GM23338 (cell line): ENCODE measurements at regions not wholly inside any gene's neighbourhood (a gene's known extent, or its start where the extent isn't known, plus 50 kb on each side); places are given as distances from the start of the nearest gene placed in this dataset.

Source experiments
- ATAC-seq: fragments of 200-7000 bp; cut with Tn5 transposase; 3 replicates; pipeline ENCODE4 v1.9.1; 2020
- DNase-seq: peaks from one replicate; pipeline ENCODE4 v3.0.0-alpha.2; 2015; ENCODE audit warnings: low spot score
- H2AFZ ChIP-seq: fragments of 200-600 bp; sonication (generic); 2 replicates; pipeline ENCODE4 v1.8.0; 2016; ENCODE audit warnings: antibody characterized with exemption, mild to moderate bottlenecking, moderate library complexity
- H3F3A ChIP-seq: fragments of 200-600 bp; sonication (generic); replicated peaks from 2 replicates; pipeline ENCODE4 v1.8.0; 2017; ENCODE audit warnings: antibody characterized with exemption, mixed run types, low read depth
- H3K27ac ChIP-seq: fragments of 200-600 bp; sonication (generic); 2 replicates; pipeline ENCODE4 v1.6.1; 2016; ENCODE audit warnings: low read depth
- H3K27me3 ChIP-seq: fragments of 200-600 bp; sonication (generic); 2 replicates; pipeline ENCODE4 v1.8.0; 2016; ENCODE audit warnings: mild to moderate bottlenecking, mixed run types, moderate library complexity; ENCODE audit not compliant: insufficient read depth
- H3K36me3 ChIP-seq: fragments of 200-600 bp; sonication (generic); 2 replicates; pipeline ENCODE4 v1.8.0; 2016; ENCODE audit warnings: mild to moderate bottlenecking; ENCODE audit not compliant: insufficient read depth
- H3K4me1 ChIP-seq: fragments of 200-600 bp; sonication (generic); 2 replicates; pipeline ENCODE4 v1.8.0; 2016; ENCODE audit warnings: mild to moderate bottlenecking, moderate library complexity; ENCODE audit not compliant: insufficient read depth
- H3K4me2 ChIP-seq: fragments of 200-600 bp; sonication (generic); 2 replicates; pipeline ENCODE4 v1.7.1; 2017; ENCODE audit warnings: mixed run types
- H3K4me3 ChIP-seq: fragments of 200-600 bp; sonication (generic); 2 replicates; pipeline ENCODE4 v1.6.1; 2016; ENCODE audit warnings: mixed run types
- H3K79me2 ChIP-seq: fragments of 200-600 bp; sonication (generic); replicated peaks from 2 replicates; pipeline ENCODE4 v1.8.0; 2017; ENCODE audit warnings: mild to moderate bottlenecking; ENCODE audit not compliant: insufficient read depth
- H3K9me2 ChIP-seq: fragments of 200-600 bp; sonication (generic); 2 replicates; pipeline ENCODE4 v1.8.0; 2017; ENCODE audit not compliant: insufficient read depth
- H4K20me1 ChIP-seq: fragments of 200-600 bp; sonication (generic); replicated peaks from 2 replicates; pipeline ENCODE4 v1.8.0; 2017; ENCODE audit warnings: mild to moderate bottlenecking; ENCODE audit not compliant: insufficient read depth
- H3K27ac Mint-ChIP-seq: 2 replicates; pipeline ENCODE4 v1.8.0; 2020; ENCODE audit warnings: inconsistent platforms, mild to moderate bottlenecking, moderate library complexity, mixed read lengths
- H3K27me3 Mint-ChIP-seq: 3 replicates; pipeline ENCODE4 v1.8.0; 2022; ENCODE audit warnings: low read depth, mild to moderate bottlenecking, moderate library complexity, mixed read lengths, inconsistent platforms; ENCODE audit not compliant: insufficient read depth, poor library complexity
- H3K36me3 Mint-ChIP-seq: 3 replicates; pipeline ENCODE4 v1.8.0; 2021; ENCODE audit warnings: low read depth, mild to moderate bottlenecking, inconsistent platforms, moderate library complexity, mixed read lengths
- H3K4me1 Mint-ChIP-seq: 3 replicates; pipeline ENCODE4 v1.8.0; 2020; ENCODE audit warnings: mild to moderate bottlenecking, inconsistent platforms, mixed read lengths
- H3K4me3 Mint-ChIP-seq: 3 replicates; pipeline ENCODE4 v1.8.0; 2021; ENCODE audit warnings: moderate library complexity, mild to moderate bottlenecking, inconsistent platforms, mixed read lengths
- H3K9me3 Mint-ChIP-seq: 3 replicates; pipeline ENCODE4 v1.8.0; 2020; ENCODE audit warnings: moderate library complexity, mild to moderate bottlenecking, inconsistent platforms, mixed read lengths
- CREB1 ChIP-seq: fragments of 250-450 bp; sonication (Bioruptor Pico); IDR thresholded peaks from 2 replicates; pipeline ENCODE4 v1.5.0; 2020; ENCODE audit warnings: low read depth, mild to moderate bottlenecking, moderate library complexity
- EZH2phosphoT487 ChIP-seq: fragments of 200-600 bp; sonication (generic); IDR thresholded peaks from one replicate; pipeline ENCODE4 v1.8.1; 2018; ENCODE audit warnings: antibody characterized with exemption; ENCODE audit not compliant: unreplicated experiment
- JUNB ChIP-seq: IDR thresholded peaks from one replicate; pipeline ENCODE4 v1.6.1; 2016; ENCODE audit warnings: antibody characterized with exemption; ENCODE audit not compliant: unreplicated experiment
- NANOG ChIP-seq: IDR thresholded peaks from 2 replicates; pipeline ENCODE4 v1.6.1; 2016; ENCODE audit warnings: antibody characterized with exemption, borderline replicate concordance
- ZNF114 ChIP-seq: fragments of 250-450 bp; sonication (Bioruptor Pico); IDR thresholded peaks from 2 replicates; pipeline ENCODE4 v1.5.0; 2020; ENCODE audit warnings: mild to moderate bottlenecking, moderate library complexity
- TF ChIP-seq, protein P1 (sequence below): IDR thresholded peaks from 2 replicates; pipeline ENCODE4 v1.6.1; 2016; ENCODE audit warnings: antibody characterized with exemption
- TF ChIP-seq, protein P2 (sequence below): IDR thresholded peaks from one replicate; pipeline ENCODE4 v1.6.1; 2018; ENCODE audit warnings: antibody characterized with exemption; ENCODE audit not compliant: unreplicated experiment
- TF ChIP-seq, protein P3 (sequence below): fragments of 250-450 bp; sonication (Bioruptor Pico); IDR thresholded peaks from 2 replicates; pipeline ENCODE4 v1.5.0; 2020; ENCODE audit warnings: mild to moderate bottlenecking, moderate library complexity
- TF ChIP-seq, protein P4 (sequence below), 2 experiments: fragments of 200-600 bp in 1 of 2; sonication (generic) in 1 of 2; conservative IDR thresholded peaks; 2 replicates each; pipeline versions ENCODE4 v1.5.1 to v1.6.1; 2016 to 2017; ENCODE audit warnings: antibody characterized with exemption in 2 of 2, low read depth in 2 of 2, mild to moderate bottlenecking in 2 of 2, moderate library complexity in 1 of 2

DNA sequence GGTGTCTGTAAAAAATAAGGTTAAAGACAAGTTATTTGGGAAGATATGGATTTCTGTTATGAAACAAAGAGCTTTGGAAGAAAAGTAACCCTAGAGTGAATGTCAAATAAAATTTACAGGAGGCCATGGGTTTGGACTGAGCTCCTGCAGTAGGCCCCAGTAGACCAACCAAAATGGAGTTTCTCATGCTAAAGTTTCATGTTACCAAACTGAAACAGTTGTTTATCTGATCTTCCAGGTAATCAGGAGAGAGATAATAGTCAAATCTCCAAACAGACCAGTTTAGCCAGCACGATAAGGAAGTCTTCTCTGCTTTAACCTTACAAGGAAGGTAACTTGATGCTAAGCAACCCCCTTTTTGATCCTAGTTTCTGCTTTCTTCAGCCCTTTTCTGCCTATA, 60.7 kb upstream of the ICA1 start:
- Histone ChIP-seq H3K4me1 (no peaks in the 10 kb centered on the region), H3K9me2 (peaks cover 22% of the 10 kb centered on the region), H3K27me3 (no peaks in the 10 kb centered on the region), H2AFZ (peak overlapping the region; percentile 29; the same call in 1 of the 2 replicates), H4K20me1 (no peaks in the 10 kb centered on the region), H3K4me3 (no peak overlapping the region), H3K4me2 (no peak overlapping the region), H3F3A (no peaks in the 10 kb centered on the region), H3K27ac (no peak overlapping the region), H3K79me2 (no peaks in the 10 kb centered on the region), H3K36me3 (peaks cover 5% of the 10 kb centered on the region; the same call in 1 of the 2 replicates)
- no peaks in the 10 kb centered on the region for H3K4me1 Mint-ChIP-seq
- no peaks in the 10 kb centered on the region for H3K27me3 Mint-ChIP-seq
- TF ChIP-seq, protein P1, sequence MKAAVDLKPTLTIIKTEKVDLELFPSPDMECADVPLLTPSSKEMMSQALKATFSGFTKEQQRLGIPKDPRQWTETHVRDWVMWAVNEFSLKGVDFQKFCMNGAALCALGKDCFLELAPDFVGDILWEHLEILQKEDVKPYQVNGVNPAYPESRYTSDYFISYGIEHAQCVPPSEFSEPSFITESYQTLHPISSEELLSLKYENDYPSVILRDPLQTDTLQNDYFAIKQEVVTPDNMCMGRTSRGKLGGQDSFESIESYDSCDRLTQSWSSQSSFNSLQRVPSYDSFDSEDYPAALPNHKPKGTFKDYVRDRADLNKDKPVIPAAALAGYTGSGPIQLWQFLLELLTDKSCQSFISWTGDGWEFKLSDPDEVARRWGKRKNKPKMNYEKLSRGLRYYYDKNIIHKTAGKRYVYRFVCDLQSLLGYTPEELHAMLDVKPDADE, result no peak
- TF ChIP-seq CREB1 (CRISPR knock-in tag) (no peak), JUNB (no peak), EZH2phosphoT487 (no peak), ZNF114 (CRISPR knock-in tag) (no peak), NANOG (no peak)
- TF ChIP-seq, protein P2, sequence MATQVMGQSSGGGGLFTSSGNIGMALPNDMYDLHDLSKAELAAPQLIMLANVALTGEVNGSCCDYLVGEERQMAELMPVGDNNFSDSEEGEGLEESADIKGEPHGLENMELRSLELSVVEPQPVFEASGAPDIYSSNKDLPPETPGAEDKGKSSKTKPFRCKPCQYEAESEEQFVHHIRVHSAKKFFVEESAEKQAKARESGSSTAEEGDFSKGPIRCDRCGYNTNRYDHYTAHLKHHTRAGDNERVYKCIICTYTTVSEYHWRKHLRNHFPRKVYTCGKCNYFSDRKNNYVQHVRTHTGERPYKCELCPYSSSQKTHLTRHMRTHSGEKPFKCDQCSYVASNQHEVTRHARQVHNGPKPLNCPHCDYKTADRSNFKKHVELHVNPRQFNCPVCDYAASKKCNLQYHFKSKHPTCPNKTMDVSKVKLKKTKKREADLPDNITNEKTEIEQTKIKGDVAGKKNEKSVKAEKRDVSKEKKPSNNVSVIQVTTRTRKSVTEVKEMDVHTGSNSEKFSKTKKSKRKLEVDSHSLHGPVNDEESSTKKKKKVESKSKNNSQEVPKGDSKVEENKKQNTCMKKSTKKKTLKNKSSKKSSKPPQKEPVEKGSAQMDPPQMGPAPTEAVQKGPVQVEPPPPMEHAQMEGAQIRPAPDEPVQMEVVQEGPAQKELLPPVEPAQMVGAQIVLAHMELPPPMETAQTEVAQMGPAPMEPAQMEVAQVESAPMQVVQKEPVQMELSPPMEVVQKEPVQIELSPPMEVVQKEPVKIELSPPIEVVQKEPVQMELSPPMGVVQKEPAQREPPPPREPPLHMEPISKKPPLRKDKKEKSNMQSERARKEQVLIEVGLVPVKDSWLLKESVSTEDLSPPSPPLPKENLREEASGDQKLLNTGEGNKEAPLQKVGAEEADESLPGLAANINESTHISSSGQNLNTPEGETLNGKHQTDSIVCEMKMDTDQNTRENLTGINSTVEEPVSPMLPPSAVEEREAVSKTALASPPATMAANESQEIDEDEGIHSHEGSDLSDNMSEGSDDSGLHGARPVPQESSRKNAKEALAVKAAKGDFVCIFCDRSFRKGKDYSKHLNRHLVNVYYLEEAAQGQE, result no peak
- H3K36me3 Mint-ChIP-seq, result peaks cover 14% of the 10 kb centered on the region
- no peak for ATAC-seq
- H3K4me3 Mint-ChIP-seq, result no peak overlapping the region
- DNase-seq, result no peak
- H3K9me3 Mint-ChIP-seq, result peaks cover 16% of the 10 kb centered on the region
- H3K27ac Mint-ChIP-seq, result no peak overlapping the region

DNA sequence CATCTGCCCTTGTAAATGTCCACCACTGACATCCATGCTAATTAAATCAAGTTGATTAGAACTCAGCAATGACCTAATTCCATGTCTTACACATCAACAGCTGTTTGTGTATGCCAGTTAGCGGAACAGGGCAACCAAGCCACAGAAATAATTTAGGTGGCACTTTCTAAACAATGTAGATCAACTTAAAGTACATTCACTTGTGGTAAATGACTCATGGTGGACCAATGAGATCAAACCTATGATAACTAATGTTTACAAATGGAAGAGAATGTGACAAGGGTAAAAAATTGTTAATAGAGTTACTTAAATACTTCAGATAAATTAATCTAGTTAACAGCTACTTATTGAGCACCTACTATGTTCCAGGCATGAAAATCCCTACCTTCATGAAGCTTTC, 63.1 kb upstream of the ICA1 start:
- Histone ChIP-seq H3K79me2 (no peaks in the 10 kb centered on the region), H3K36me3 (no peaks in the 10 kb centered on the region; the same call in 1 of the 2 replicates), H2AFZ (no peak overlapping the region), H3K4me3 (no peak overlapping the region), H3K9me2 (peaks cover 23% of the 10 kb centered on the region), H3K27ac (no peak overlapping the region), H3F3A (no peaks in the 10 kb centered on the region), H4K20me1 (no peaks in the 10 kb centered on the region), H3K27me3 (no peaks in the 10 kb centered on the region), H3K4me2 (no peak overlapping the region), H3K4me1 (no peaks in the 10 kb centered on the region)
- H3K4me1 Mint-ChIP-seq, result no peaks in the 10 kb centered on the region
- peaks cover 1% of the 10 kb centered on the region; the same call in 1 of the 3 replicates for H3K9me3 Mint-ChIP-seq
- ATAC-seq, result no peak
- 0 out of 3 replicates have a peak, but pooled peaks cover 1% of the 10 kb centered on the region for H3K36me3 Mint-ChIP-seq
- H3K27me3 Mint-ChIP-seq, result no peaks in the 10 kb centered on the region
- no peak for DNase-seq
- no peak overlapping the region for H3K27ac Mint-ChIP-seq
- no peak overlapping the region for H3K4me3 Mint-ChIP-seq
- no peak for TF ChIP-seq ZNF114 (CRISPR knock-in tag)
- TF ChIP-seq, protein P3, sequence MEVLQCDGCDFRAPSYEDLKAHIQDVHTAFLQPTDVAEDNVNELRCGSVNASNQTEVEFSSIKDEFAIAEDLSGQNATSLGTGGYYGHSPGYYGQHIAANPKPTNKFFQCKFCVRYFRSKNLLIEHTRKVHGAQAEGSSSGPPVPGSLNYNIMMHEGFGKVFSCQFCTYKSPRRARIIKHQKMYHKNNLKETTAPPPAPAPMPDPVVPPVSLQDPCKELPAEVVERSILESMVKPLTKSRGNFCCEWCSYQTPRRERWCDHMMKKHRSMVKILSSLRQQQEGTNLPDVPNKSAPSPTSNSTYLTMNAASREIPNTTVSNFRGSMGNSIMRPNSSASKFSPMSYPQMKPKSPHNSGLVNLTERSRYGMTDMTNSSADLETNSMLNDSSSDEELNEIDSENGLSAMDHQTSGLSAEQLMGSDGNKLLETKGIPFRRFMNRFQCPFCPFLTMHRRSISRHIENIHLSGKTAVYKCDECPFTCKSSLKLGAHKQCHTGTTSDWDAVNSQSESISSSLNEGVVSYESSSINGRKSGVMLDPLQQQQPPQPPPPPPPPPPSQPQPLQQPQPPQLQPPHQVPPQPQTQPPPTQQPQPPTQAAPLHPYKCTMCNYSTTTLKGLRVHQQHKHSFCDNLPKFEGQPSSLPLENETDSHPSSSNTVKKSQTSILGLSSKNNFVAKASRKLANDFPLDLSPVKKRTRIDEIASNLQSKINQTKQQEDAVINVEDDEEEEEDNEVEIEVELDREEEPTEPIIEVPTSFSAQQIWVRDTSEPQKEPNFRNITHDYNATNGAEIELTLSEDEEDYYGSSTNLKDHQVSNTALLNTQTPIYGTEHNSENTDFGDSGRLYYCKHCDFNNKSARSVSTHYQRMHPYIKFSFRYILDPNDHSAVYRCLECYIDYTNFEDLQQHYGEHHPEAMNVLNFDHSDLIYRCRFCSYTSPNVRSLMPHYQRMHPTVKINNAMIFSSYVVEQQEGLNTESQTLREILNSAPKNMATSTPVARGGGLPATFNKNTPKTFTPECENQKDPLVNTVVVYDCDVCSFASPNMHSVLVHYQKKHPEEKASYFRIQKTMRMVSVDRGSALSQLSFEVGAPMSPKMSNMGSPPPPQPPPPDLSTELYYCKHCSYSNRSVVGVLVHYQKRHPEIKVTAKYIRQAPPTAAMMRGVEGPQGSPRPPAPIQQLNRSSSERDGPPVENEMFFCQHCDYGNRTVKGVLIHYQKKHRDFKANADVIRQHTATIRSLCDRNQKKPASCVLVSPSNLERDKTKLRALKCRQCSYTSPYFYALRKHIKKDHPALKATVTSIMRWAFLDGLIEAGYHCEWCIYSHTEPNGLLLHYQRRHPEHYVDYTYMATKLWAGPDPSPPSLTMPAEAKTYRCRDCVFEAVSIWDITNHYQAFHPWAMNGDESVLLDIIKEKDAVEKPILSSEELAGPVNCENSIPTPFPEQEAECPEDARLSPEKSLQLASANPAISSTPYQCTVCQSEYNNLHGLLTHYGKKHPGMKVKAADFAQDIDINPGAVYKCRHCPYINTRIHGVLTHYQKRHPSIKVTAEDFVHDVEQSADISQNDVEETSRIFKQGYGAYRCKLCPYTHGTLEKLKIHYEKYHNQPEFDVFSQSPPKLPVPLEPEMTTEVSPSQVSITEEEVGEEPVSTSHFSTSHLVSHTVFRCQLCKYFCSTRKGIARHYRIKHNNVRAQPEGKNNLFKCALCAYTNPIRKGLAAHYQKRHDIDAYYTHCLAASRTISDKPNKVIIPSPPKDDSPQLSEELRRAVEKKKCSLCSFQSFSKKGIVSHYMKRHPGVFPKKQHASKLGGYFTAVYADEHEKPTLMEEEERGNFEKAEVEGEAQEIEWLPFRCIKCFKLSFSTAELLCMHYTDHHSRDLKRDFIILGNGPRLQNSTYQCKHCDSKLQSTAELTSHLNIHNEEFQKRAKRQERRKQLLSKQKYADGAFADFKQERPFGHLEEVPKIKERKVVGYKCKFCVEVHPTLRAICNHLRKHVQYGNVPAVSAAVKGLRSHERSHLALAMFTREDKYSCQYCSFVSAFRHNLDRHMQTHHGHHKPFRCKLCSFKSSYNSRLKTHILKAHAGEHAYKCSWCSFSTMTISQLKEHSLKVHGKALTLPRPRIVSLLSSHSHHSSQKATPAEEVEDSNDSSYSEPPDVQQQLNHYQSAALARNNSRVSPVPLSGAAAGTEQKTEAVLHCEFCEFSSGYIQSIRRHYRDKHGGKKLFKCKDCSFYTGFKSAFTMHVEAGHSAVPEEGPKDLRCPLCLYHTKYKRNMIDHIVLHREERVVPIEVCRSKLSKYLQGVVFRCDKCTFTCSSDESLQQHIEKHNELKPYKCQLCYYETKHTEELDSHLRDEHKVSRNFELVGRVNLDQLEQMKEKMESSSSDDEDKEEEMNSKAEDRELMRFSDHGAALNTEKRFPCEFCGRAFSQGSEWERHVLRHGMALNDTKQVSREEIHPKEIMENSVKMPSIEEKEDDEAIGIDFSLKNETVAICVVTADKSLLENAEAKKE (CRISPR knock-in tag), result no peak
- TF ChIP-seq, protein P4, sequence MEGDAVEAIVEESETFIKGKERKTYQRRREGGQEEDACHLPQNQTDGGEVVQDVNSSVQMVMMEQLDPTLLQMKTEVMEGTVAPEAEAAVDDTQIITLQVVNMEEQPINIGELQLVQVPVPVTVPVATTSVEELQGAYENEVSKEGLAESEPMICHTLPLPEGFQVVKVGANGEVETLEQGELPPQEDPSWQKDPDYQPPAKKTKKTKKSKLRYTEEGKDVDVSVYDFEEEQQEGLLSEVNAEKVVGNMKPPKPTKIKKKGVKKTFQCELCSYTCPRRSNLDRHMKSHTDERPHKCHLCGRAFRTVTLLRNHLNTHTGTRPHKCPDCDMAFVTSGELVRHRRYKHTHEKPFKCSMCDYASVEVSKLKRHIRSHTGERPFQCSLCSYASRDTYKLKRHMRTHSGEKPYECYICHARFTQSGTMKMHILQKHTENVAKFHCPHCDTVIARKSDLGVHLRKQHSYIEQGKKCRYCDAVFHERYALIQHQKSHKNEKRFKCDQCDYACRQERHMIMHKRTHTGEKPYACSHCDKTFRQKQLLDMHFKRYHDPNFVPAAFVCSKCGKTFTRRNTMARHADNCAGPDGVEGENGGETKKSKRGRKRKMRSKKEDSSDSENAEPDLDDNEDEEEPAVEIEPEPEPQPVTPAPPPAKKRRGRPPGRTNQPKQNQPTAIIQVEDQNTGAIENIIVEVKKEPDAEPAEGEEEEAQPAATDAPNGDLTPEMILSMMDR (conservative IDR thresholded peaks at IDR 0.05; ENCODE audit: low read depth in 2 of 2), result no peak
- no peak for TF ChIP-seq NANOG
